A673 (cell line): ENCODE measurements at regions not wholly inside any gene's neighbourhood (a gene's known extent, or its start where the extent isn't known, plus 50 kb on each side); places are given as distances from the start of the nearest gene placed in this dataset.

Source experiments
- BruUV-seq: library from RNA; stranded (reverse); fragments of 400-500 nt; replicated peaks from 2 replicates; lab custom pipeline; 2021; lab: Mats Ljungman, UMichigan
- CTCF ChIA-PET: fragments of 300-600 bp; sonication (Branson Sonifier 250); formaldehyde crosslinking; loops from one replicate; lab custom pipeline; 2022; ENCODE audit warnings: antibody characterized with exemption; lab: Charles Lee
- POLR2A ChIA-PET: fragments of 300-600 bp; sonication (Branson Sonifier 250); formaldehyde crosslinking; loops from one replicate; lab custom pipeline; 2022; ENCODE audit warnings: antibody characterized with exemption; ENCODE audit not compliant: low non-redundant PET; lab: Charles Lee
- DNase-seq: peaks from one replicate; pipeline ENCODE4 v3.0.0-alpha.2; 2015; ENCODE audit warnings: low spot score
- H3K27ac ChIP-seq: fragments of 200-600 bp; sonication (generic); 2 replicates; pipeline ENCODE4 v1.5.1; 2016; ENCODE audit warnings: mixed run types, low read depth, mild to moderate bottlenecking, mixed read lengths, antibody characterized with exemption, low read length; ENCODE audit not compliant: poor library complexity, severe bottlenecking
- H3K27me3 ChIP-seq: fragments of 200-600 bp; sonication (generic); replicated peaks from 2 replicates; pipeline ENCODE4 v1.6.1; 2017; ENCODE audit warnings: mixed run types, low read depth, mild to moderate bottlenecking, mixed read lengths, antibody characterized with exemption, low read length; ENCODE audit not compliant: insufficient read depth, poor library complexity
- H3K36me3 ChIP-seq: fragments of 200-600 bp; sonication (generic); 2 replicates; pipeline ENCODE4 v1.6.1; 2016; ENCODE audit warnings: mixed run types, mild to moderate bottlenecking, mixed read lengths, antibody characterized with exemption, low read length; ENCODE audit not compliant: insufficient read depth, poor library complexity, severe bottlenecking
- H3K4me1 ChIP-seq: fragments of 200-600 bp; sonication (generic); 2 replicates; pipeline ENCODE4 v1.6.1; 2017; ENCODE audit warnings: mixed run types, mild to moderate bottlenecking, mixed read lengths, antibody characterized with exemption, low read length; ENCODE audit not compliant: insufficient read depth, poor library complexity, severe bottlenecking
- H3K4me3 ChIP-seq: fragments of 200-600 bp; sonication (generic); 2 replicates; pipeline ENCODE4 v1.5.1; 2016; ENCODE audit warnings: low read depth, mixed run types, mild to moderate bottlenecking, mixed read lengths, low read length; ENCODE audit not compliant: poor library complexity, severe bottlenecking
- H3K9me3 ChIP-seq: fragments of 200-600 bp; sonication (generic); 2 replicates; pipeline ENCODE4 v1.6.1; 2016; ENCODE audit warnings: mixed run types, low read depth, mild to moderate bottlenecking, mixed read lengths, antibody characterized with exemption, low read length; ENCODE audit not compliant: poor library complexity, severe bottlenecking
- CTCF ChIP-seq: fragments of 300-800, 200-600 bp; sonication (generic); conservative IDR thresholded peaks from 2 replicates; pipeline ENCODE4 v1.5.1; 2017; ENCODE audit warnings: low read depth, mild to moderate bottlenecking, antibody characterized with exemption, low read length, moderate library complexity, mixed read lengths
- EZH2 ChIP-seq: fragments of 200-600 bp; sonication (generic); IDR thresholded peaks from 2 replicates; pipeline ENCODE4 v1.6.1; 2017; ENCODE audit warnings: borderline replicate concordance, low read depth, mild to moderate bottlenecking, mixed read lengths, antibody characterized with exemption, low read length; ENCODE audit not compliant: poor library complexity, severe bottlenecking
- intact Hi-C: fragments of 100-400 bp; cut with micrococcal nuclease; formaldehyde crosslinking; loops from one replicate; pipeline ENCODE4 v1.10.0; 2022; ENCODE audit not compliant: unreplicated experiment

- intact Hi-C loops = no loop called here
- no peak for DNase-seq
These were observed 203.2 kb downstream of the DMRT2 start for GRCh38 chr9:1253064-1253979.

DNA sequence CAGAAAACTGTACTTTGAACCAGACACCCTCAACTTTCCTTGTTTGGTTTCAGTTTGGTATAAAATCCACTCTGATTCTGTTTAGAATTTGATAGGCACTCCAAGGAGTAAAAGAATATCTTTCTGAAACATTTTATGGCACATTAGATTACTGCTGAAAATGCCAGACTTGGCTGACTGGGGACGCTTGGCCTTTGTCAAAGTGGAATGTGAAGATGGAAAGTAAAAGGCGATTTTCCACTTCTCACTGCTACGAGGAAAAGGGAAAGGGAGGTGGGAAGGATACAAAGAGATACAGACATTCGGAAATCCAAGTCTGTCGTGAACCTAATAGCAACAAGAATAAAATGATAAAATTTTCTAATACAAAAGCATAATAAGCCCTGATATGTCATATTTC is 203.9 kb downstream of the DMRT2 start:
- H3K27ac ChIP-seq = no peak overlapping the region
- POLR2A ChIA-PET = no interaction called here
- no TSS peak for BruUV-seq
- H3K27me3 ChIP-seq = no peaks in the 10 kb centered on the region
- no peak for TF ChIP-seq EZH2
- no peak for TF ChIP-seq CTCF
- no peaks in the 10 kb centered on the region for H3K4me1 ChIP-seq
- CTCF ChIA-PET = no interaction called here
- intact Hi-C loops = no loop called here
- H3K4me3 ChIP-seq = no peak overlapping the region
- H3K9me3 ChIP-seq = no peaks in the 10 kb centered on the region
- no peak for DNase-seq
- H3K36me3 ChIP-seq = no peaks in the 10 kb centered on the region

More at GRCh38 chr9:1253064-1253979, 203.2 kb downstream of the DMRT2 start:
- Histone ChIP-seq H3K27me3 (no peaks in the 10 kb centered on the region), H3K4me3 (no peak overlapping the region), H3K27ac (no peak overlapping the region), H3K9me3 (no peaks in the 10 kb centered on the region), H3K36me3 (no peaks in the 10 kb centered on the region), H3K4me1 (no peaks in the 10 kb centered on the region)
- POLR2A ChIA-PET = no interaction called here
- no TSS peak for BruUV-seq
- CTCF ChIA-PET = no interaction called here
- no peak for TF ChIP-seq CTCF
- TF ChIP-seq EZH2 = no peak

DNA sequence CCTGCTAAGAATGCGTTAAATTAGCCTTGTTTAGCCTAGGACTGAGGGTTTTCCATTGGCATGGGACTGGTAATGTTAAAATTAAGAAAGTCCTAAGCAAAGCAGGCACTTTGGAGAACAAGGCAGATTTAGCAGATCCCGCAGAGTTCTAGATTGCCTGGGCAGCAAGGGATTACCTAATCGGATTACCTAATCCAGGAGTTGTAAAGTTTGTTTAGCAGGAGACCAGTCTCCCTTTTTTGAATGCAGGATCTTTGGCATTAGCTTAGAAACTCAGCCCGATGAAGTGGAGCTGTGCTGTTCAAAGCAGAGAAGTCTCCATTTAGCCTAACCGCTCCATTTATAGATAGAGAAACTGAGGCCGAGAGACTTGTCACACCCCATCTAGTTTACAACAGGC is 206.0 kb downstream of the DMRT2 start:
- Histone ChIP-seq H3K9me3 (no peaks in the 10 kb centered on the region), H3K4me3 (no peak overlapping the region), H3K36me3 (no peaks in the 10 kb centered on the region), H3K27me3 (no peaks in the 10 kb centered on the region), H3K27ac (no peak overlapping the region), H3K4me1 (no peaks in the 10 kb centered on the region)
- TF ChIP-seq EZH2 (no peak), CTCF (no peak)
- no TSS peak for BruUV-seq
- DNase-seq = no peak
- ChIA-PET CTCF (no interaction called here), POLR2A (no interaction called here)
- intact Hi-C loops = no loop called here
